Fibroblast of skin of scalp (primary cell): ENCODE measurements at regions not wholly inside any gene's neighbourhood (a gene's known extent, or its start where the extent isn't known, plus 50 kb on each side); places are given as distances from the start of the nearest gene placed in this dataset.
"Not testable (repeated sequence)": the region's sequence is repeated elsewhere in the genome, so short reads cannot be mapped to it uniquely, and the experiment has no call there.

ENCODE experiments used
- DNase-seq: peaks from one replicate; pipeline ENCODE4 v3.0.0-alpha.2; 2013

GRCh38 chrX:150216000-150216399 is 147.1 kb upstream of the MAMLD1 start:
- DNase-seq: not testable (repeated sequence)

- DNase-seq: no peak
Measured at GRCh38 chrX:150216716-150217115, 146.4 kb upstream of the MAMLD1 start.

- DNase-seq: no peak
Measured at GRCh38 chrX:150217609-150218008, 145.5 kb upstream of the MAMLD1 start.

- DNase-seq: no peak
Measured at GRCh38 chrX:150219374-150220185, 143.5 kb upstream of the MAMLD1 start.

GRCh38 chrX:150223176-150224015 is 139.7 kb upstream of the MAMLD1 start:
- DNase-seq: no peak

- DNase-seq: no peak
Measured at GRCh38 chrX:150224676-150225075, 138.4 kb upstream of the MAMLD1 start.

GRCh38 chrX:150225266-150225665 is 137.9 kb upstream of the MAMLD1 start:
- DNase-seq: no peak

- DNase-seq: no peak
Measured at GRCh38 chrX:150225756-150226155, 137.4 kb upstream of the MAMLD1 start.

- no peak for DNase-seq
Measured at GRCh38 chrX:150226223-150226965, 136.7 kb upstream of the MAMLD1 start.

GRCh38 chrX:150227321-150227860 is 135.7 kb upstream of the MAMLD1 start:
- DNase-seq: no peak

GRCh38 chrX:150227873-150228410 is 135.2 kb upstream of the MAMLD1 start:
- DNase-seq: no peak

GRCh38 chrX:150228431-150228830 is 134.7 kb upstream of the MAMLD1 start:
- DNase-seq: no peak

GRCh38 chrX:150229030-150229429 is 134.1 kb upstream of the MAMLD1 start:
- DNase-seq: no peak

- no peak for DNase-seq
Measured at GRCh38 chrX:150229481-150229880, 133.6 kb upstream of the MAMLD1 start.

GRCh38 chrX:150230952-150231351 is 132.2 kb upstream of the MAMLD1 start:
- not testable (repeated sequence) for DNase-seq

- DNase-seq: not testable (repeated sequence)
Measured at GRCh38 chrX:150231368-150231767, 131.7 kb upstream of the MAMLD1 start.

GRCh38 chrX:150232222-150232621 is 130.9 kb upstream of the MAMLD1 start:
- not testable (repeated sequence) for DNase-seq

- DNase-seq: peak; percentile 74
Measured at GRCh38 chrX:150234126-150234525, 129.0 kb upstream of the MAMLD1 start.

- no peak for DNase-seq
Measured at GRCh38 chrX:150236327-150236726, 126.8 kb upstream of the MAMLD1 start.

GRCh38 chrX:150238632-150239382 is 124.3 kb upstream of the MAMLD1 start:
- DNase-seq: no peak

GRCh38 chrX:150239946-150240642 is 123.0 kb upstream of the MAMLD1 start:
- no peak for DNase-seq
